H9 (cell line): ENCODE measurements at regions not wholly inside any gene's neighbourhood (a gene's known extent, or its start where the extent isn't known, plus 50 kb on each side); places are given as distances from the start of the nearest gene placed in this dataset.

Experiments
- DNase-seq: peaks from one replicate; pipeline ENCODE4 v3.0.0-alpha.2; 2017
- H2AFZ ChIP-seq: one replicate; pipeline ENCODE4 v1.6.1; 2013; ENCODE audit warnings: mild to moderate bottlenecking, low read length, control low read depth, moderate library complexity
- H2AK5ac ChIP-seq: 2 replicates; pipeline ENCODE4 v1.6.1; 2013; ENCODE audit warnings: low read length, control low read depth, mixed read lengths; ENCODE audit not compliant: insufficient read length
- H2BK120ac ChIP-seq: one replicate; pipeline ENCODE4 v1.6.1; 2013; ENCODE audit warnings: low read depth, mild to moderate bottlenecking, low read length, control low read depth, inconsistent platforms; ENCODE audit not compliant: poor library complexity, severe bottlenecking
- H2BK12ac ChIP-seq: 2 replicates; pipeline ENCODE4 v1.6.1; 2013; ENCODE audit warnings: low read length, control low read depth, mixed read lengths, low read depth; ENCODE audit not compliant: insufficient read length
- H2BK15ac ChIP-seq: 2 replicates; pipeline ENCODE4 v1.6.1; 2013; ENCODE audit warnings: low read depth, low read length, control low read depth
- H2BK20ac ChIP-seq: one replicate; pipeline ENCODE4 v1.6.1; 2013; ENCODE audit warnings: low read depth, mild to moderate bottlenecking, low read length, control low read depth, inconsistent platforms; ENCODE audit not compliant: poor library complexity, severe bottlenecking
- H2BK5ac ChIP-seq: 2 replicates; pipeline ENCODE4 v1.6.1; 2013; ENCODE audit warnings: low read length, control low read depth, mixed read lengths; ENCODE audit not compliant: insufficient read length
- H3K14ac ChIP-seq: 2 replicates; pipeline ENCODE4 v1.6.1; 2013; ENCODE audit warnings: low read length, control low read depth; ENCODE audit not compliant: insufficient read depth
- H3K18ac ChIP-seq: 2 replicates; pipeline ENCODE4 v1.6.1; 2013; ENCODE audit warnings: low read depth, mild to moderate bottlenecking, mixed read lengths, low read length, control low read depth; ENCODE audit not compliant: insufficient read length
- H3K23ac ChIP-seq: 2 replicates; pipeline ENCODE4 v1.6.1; 2013; ENCODE audit warnings: low read length, control low read depth, mixed read lengths, low read depth; ENCODE audit not compliant: insufficient read length
- H3K23me2 ChIP-seq: 2 replicates; pipeline ENCODE4 v1.6.1; 2013; ENCODE audit warnings: low read depth, mild to moderate bottlenecking, mixed read lengths, low read length, control low read depth; ENCODE audit not compliant: insufficient read length, poor library complexity, severe bottlenecking
- H3K27ac ChIP-seq: 2 replicates; pipeline ENCODE4 v1.5.1; 2013; ENCODE audit warnings: low read length, control low read depth, mixed read lengths, low read depth; ENCODE audit not compliant: insufficient read length
- H3K27me3 ChIP-seq: 2 replicates; pipeline ENCODE4 v1.6.1; 2013; ENCODE audit warnings: low read length, control low read depth, inconsistent platforms; ENCODE audit not compliant: insufficient read depth
- H3K4ac ChIP-seq: 2 replicates; pipeline ENCODE4 v1.6.1; 2013; ENCODE audit warnings: low read depth, mild to moderate bottlenecking, control low read depth, inconsistent platforms, low read length, moderate library complexity
- H3K4me1 ChIP-seq: 2 replicates; pipeline ENCODE4 v1.6.1; 2013; ENCODE audit warnings: low read length, control low read depth, inconsistent platforms; ENCODE audit not compliant: insufficient read depth
- H3K4me2 ChIP-seq: 2 replicates; pipeline ENCODE4 v1.6.1; 2013; ENCODE audit warnings: low read length, control low read depth, mixed read lengths; ENCODE audit not compliant: insufficient read length, insufficient read depth
- H3K56ac ChIP-seq: 2 replicates; pipeline ENCODE4 v1.6.1; 2013; ENCODE audit warnings: low read depth, mild to moderate bottlenecking, mixed read lengths, low read length, control low read depth; ENCODE audit not compliant: insufficient read length
- H3K79me1 ChIP-seq: 2 replicates; pipeline ENCODE4 v1.6.1; 2013; ENCODE audit warnings: low read depth, mild to moderate bottlenecking, moderate library complexity, low read length, control low read depth, inconsistent platforms; ENCODE audit not compliant: insufficient read depth, poor library complexity, severe bottlenecking
- H3K79me2 ChIP-seq: 2 replicates; pipeline ENCODE4 v1.6.1; 2013; ENCODE audit warnings: low read length, control low read depth, inconsistent platforms; ENCODE audit not compliant: insufficient read depth
- H3K9ac ChIP-seq: 2 replicates; pipeline ENCODE4 v1.6.1; 2013; ENCODE audit warnings: low read length, control low read depth, mixed read lengths; ENCODE audit not compliant: insufficient read length; ENCODE audit errors: extremely low read depth
- H3K9me3 ChIP-seq: one replicate; pipeline ENCODE4 v1.6.1; 2013; ENCODE audit warnings: low read depth, low read length, inconsistent platforms; ENCODE audit not compliant: control insufficient read depth
- H3T11ph ChIP-seq: one replicate; pipeline ENCODE4 v1.6.1; 2013; ENCODE audit warnings: mild to moderate bottlenecking, low read length, control low read depth, inconsistent platforms
- H4K20me1 ChIP-seq: one replicate; pipeline ENCODE4 v1.6.1; 2013; ENCODE audit not compliant: control insufficient read depth, insufficient read length, insufficient read depth
- H4K5ac ChIP-seq: 2 replicates; pipeline ENCODE4 v1.6.1; 2013; ENCODE audit warnings: low read depth, mild to moderate bottlenecking, mixed read lengths, low read length, control low read depth; ENCODE audit not compliant: insufficient read length
- H4K8ac ChIP-seq: replicated peaks from 2 replicates; pipeline ENCODE4 v1.6.1; 2013; ENCODE audit warnings: low read length, control low read depth, mixed read lengths, low read depth; ENCODE audit not compliant: insufficient read length
- H4K91ac ChIP-seq: 2 replicates; pipeline ENCODE4 v1.6.1; 2013; ENCODE audit warnings: low read depth, mild to moderate bottlenecking, moderate library complexity, mixed read lengths, low read length, control low read depth; ENCODE audit not compliant: insufficient read length
- H3K27ac Mint-ChIP-seq, 3 experiments: 2 replicates in 2 of 3; 3 replicates in 1 of 3; pipeline ENCODE4 v1.8.0; 2020 to 2021; ENCODE audit warnings: mixed read lengths in 3 of 3, mild to moderate bottlenecking in 1 of 3, moderate library complexity in 1 of 3
- H3K27me3 Mint-ChIP-seq: 2 replicates; pipeline ENCODE4 v1.8.0; 2021; ENCODE audit warnings: low read depth, mild to moderate bottlenecking, moderate library complexity, mixed read lengths
- H3K36me3 Mint-ChIP-seq, 3 experiments: 2 replicates in 2 of 3; 3 replicates in 1 of 3; pipeline ENCODE4 v1.8.0; 2020 to 2021; ENCODE audit warnings: low read depth in 3 of 3, mixed read lengths in 3 of 3; ENCODE audit not compliant: insufficient read depth in 1 of 3
- H3K4me1 Mint-ChIP-seq, 2 experiments: 2 replicates each; pipeline ENCODE4 v1.8.0; 2020; ENCODE audit warnings: mixed read lengths in 2 of 2
- H3K4me3 Mint-ChIP-seq, 2 experiments: 2 replicates in 1 of 2; 3 replicates in 1 of 2; pipeline ENCODE4 v1.8.0; 2020 to 2021; ENCODE audit warnings: mild to moderate bottlenecking in 2 of 2, mixed read lengths in 2 of 2, moderate library complexity in 1 of 2
- H3K9me3 Mint-ChIP-seq, 2 experiments: 2 replicates in 1 of 2; 3 replicates in 1 of 2; pipeline ENCODE4 v1.8.0; 2020; ENCODE audit warnings: mild to moderate bottlenecking in 2 of 2, mixed read lengths in 2 of 2, moderate library complexity in 1 of 2
- WGBS: extraction: QIAGEN DNeasy Blood & Tissue Kit; methylation state at CpG from one replicate; pipeline ENCODE4 v1.1.7; 2013; ENCODE audit warnings: missing lambda C conversion rate, low lambda C conversion rate, mixed read lengths; ENCODE audit not compliant: insufficient read length; ENCODE audit errors: extremely low coverage; 5-methylcytosine and 5-hydroxymethylcytosine counted together
- TF ChIP-seq, protein P1 (sequence below): fragments of 200-600 bp; sonication (generic); conservative IDR thresholded peaks from 3 replicates; pipeline ENCODE4 v1.8.0; 2021; ENCODE audit warnings: antibody characterized with exemption, mild to moderate bottlenecking

- no peaks in the 10 kb centered on the region for H4K20me1 ChIP-seq
- WGBS: 100% methylated on average over 1 of the region's 3 CpGs
These were observed 127.2 kb downstream of the NPY start for GRCh38 chr7:24411226-24411625.

More at GRCh38 chr7:24411226-24411625, 127.2 kb downstream of the NPY start:
- H2AK5ac ChIP-seq: no peak overlapping the region
- Mint-ChIP-seq H3K27ac (no peak overlapping the region), H3K9me3 (peaks cover 41% of the 10 kb centered on the region in 2 experiments), H3K36me3 (peaks cover 31 to 70% (median 36%) of the 10 kb centered on the region in 3 experiments), H3K27me3 (peaks cover 13% of the 10 kb centered on the region), H3K4me1 (peaks cover 18 to 20% of the 10 kb centered on the region in 2 experiments), H3K4me3 (no peak overlapping the region)
- DNase-seq: no peak
- no peak overlapping the region for H4K91ac ChIP-seq
- no peaks in the 10 kb centered on the region for H3K27me3 ChIP-seq
- no peak overlapping the region for H3K27ac ChIP-seq
- no peak overlapping the region for H2AFZ ChIP-seq
- no peaks in the 10 kb centered on the region for H3K79me1 ChIP-seq
- no peak overlapping the region for H2BK5ac ChIP-seq
- H3K23me2 ChIP-seq: no peaks in the 10 kb centered on the region
- no peaks in the 10 kb centered on the region for H3K79me2 ChIP-seq
- peaks cover 4% of the 10 kb centered on the region for H3K9me3 ChIP-seq
- no peak overlapping the region for H3K23ac ChIP-seq
- H2BK12ac ChIP-seq: no peak overlapping the region
- no peak overlapping the region for H2BK20ac ChIP-seq
- H4K5ac ChIP-seq: no peak overlapping the region
- H3K14ac ChIP-seq: no peak overlapping the region
- no peaks in the 10 kb centered on the region for H3K4me1 ChIP-seq
- no peak overlapping the region for H3K56ac ChIP-seq
- no peak overlapping the region for H3K4ac ChIP-seq
- H3K18ac ChIP-seq: no peak overlapping the region
- TF ChIP-seq, protein P1, sequence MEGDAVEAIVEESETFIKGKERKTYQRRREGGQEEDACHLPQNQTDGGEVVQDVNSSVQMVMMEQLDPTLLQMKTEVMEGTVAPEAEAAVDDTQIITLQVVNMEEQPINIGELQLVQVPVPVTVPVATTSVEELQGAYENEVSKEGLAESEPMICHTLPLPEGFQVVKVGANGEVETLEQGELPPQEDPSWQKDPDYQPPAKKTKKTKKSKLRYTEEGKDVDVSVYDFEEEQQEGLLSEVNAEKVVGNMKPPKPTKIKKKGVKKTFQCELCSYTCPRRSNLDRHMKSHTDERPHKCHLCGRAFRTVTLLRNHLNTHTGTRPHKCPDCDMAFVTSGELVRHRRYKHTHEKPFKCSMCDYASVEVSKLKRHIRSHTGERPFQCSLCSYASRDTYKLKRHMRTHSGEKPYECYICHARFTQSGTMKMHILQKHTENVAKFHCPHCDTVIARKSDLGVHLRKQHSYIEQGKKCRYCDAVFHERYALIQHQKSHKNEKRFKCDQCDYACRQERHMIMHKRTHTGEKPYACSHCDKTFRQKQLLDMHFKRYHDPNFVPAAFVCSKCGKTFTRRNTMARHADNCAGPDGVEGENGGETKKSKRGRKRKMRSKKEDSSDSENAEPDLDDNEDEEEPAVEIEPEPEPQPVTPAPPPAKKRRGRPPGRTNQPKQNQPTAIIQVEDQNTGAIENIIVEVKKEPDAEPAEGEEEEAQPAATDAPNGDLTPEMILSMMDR: no peak
- H4K8ac ChIP-seq: no peak overlapping the region
- no peak overlapping the region for H3K9ac ChIP-seq
- H3T11ph ChIP-seq: no peak overlapping the region
- H2BK120ac ChIP-seq: no peak overlapping the region
- H2BK15ac ChIP-seq: no peak overlapping the region
- H3K4me2 ChIP-seq: no peak overlapping the region
